ENCODE measurements at regions not wholly inside any gene's neighbourhood (a gene's known extent, or its start where the extent isn't known, plus 50 kb on each side); places are given as distances from the start of the nearest gene placed in this dataset.

- no peak for DNase-seq (ENCODE audit: low spot score)
Observed at GRCh38 chr14:103207388-103208072, 84.3 kb downstream of the TNFAIP2 start.

- DNase-seq (ENCODE audit: low spot score): no peak
Observed at GRCh38 chr14:103209054-103209453, 85.8 kb downstream of the TNFAIP2 start.

GRCh38 chr14:103209506-103209905 lies 86.2 kb downstream of the TNFAIP2 start:
- DNase-seq (ENCODE audit: low spot score): no peak

DNA sequence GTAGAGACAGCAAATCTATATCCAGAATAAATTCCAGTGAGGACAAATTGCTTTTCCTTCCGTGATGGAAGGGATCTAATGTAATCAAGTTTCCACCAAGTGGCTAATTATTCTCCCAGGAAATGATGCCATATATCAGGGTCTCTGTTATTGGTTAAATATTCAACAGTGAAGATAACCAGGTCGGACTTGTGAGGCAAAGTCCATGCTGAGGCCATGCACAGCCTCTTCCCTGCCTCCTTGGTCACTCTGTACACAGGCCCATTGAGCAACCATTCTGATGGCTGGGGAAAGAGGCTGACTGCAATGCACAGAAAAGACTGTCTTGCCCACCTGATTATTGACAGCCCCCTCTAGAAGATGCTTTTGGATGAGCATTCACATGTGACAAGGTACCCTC lies 90.1 kb downstream of the TNFAIP2 start:
- DNase-seq (ENCODE audit: low spot score): no peak

GRCh38 chr14:103214461-103214958 lies 91.2 kb downstream of the TNFAIP2 start:
- no peak for DNase-seq (ENCODE audit: low spot score)

GRCh38 chr14:103216399-103216798 lies 93.1 kb downstream of the TNFAIP2 start:
- no peak for DNase-seq (ENCODE audit: low spot score)

DNA sequence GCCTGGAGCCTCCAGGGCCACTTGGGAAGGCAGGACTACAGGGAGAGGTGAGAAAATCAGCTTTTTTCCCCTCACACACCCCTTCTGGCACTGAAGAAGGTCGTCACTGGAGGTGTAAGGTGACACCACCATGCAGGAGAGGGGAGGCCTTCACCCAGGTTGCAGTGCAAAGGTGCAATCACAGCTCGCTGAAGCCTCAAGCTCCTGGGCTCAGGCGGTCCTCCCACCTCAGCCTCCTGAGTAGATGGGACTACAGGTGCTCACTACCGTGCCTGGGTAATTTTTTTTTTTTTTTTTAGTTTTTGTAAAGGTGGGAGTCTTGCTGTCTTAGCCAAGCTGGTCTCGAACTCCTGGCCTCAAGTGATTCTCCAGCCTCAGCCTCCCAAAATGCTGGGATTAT lies 93.6 kb downstream of the TNFAIP2 start:
- DNase-seq (ENCODE audit: low spot score): no peak

- no peak for DNase-seq (ENCODE audit: low spot score)
Observed at GRCh38 chr14:103217538-103217937, 94.3 kb downstream of the TNFAIP2 start.

DNA sequence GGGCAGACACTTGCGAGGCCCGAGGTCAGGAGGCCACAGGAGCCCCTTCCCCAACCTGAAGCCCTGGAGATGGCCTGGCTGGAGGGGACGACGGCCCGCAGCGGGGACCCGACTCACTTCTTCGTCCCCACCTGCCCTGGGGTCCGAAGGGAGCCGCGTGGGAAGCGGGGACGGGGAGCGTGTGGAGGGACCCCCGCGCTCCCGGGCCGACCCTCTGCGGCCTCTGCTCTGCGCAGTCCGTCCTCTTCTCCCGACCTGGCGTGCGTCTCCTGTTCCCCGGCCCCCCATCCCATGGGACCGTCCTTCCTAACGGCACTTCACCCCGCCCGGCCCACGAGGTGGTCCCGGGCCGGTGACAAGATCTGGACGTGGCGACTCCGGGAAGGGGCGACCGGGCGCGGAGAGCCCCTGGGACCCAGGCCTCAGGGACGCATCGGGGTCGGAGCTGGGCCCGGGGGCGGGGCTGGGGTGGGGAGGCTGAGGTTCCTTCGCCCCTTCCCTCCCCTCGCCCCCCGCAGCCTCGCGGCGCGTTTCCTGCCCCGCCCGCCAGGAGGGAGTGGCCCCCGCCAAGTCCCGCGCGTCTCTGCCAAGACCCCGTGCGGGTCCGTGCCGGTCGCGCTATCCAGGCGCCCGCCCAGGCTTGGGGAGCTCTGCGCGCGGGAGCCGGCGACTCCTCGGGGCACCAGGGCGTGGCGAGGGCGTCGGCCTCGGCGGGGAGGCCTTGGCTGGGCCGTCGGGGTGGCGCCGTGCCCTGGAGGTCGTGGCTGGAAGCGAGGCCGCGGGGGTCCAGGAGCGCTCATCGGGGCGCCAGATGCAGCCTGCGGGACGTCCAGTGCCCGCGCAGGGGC lies 97.1 kb downstream of the TNFAIP2 start:
- no peak for DNase-seq (ENCODE audit: low spot score)

DNA sequence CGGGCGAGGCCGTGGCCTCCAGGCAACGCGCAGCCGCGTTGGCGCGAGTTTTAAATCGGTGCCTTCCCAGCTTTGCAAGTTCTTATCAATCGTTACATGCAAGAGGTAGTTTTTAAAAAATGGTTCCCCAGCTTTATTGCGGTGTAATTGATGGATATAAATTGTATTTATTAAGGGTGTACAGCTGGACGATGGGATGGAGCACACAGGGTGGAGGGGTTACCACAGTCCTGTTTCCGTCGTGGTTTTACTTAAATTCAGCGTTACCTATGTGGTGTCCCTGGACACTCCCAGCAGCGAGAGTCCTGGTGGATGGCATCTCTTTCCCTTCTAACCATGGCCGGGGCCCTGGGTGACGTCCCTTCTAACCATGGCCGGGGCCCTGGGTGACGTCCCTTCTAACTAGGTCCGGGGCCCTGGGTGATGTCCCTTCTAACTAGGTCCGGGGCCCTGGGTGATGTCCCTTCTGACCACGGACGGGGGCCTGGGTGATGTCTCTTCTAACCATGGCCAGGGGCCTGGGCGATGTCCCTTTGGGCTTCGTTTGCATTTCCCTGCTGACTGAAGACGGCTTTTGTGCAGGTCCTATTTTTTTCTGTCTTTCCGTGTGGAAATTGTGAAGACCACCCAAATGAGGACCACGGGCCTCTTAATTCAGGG lies 97.9 kb downstream of the TNFAIP2 start:
- DNase-seq (ENCODE audit: low spot score): no peak

DNA sequence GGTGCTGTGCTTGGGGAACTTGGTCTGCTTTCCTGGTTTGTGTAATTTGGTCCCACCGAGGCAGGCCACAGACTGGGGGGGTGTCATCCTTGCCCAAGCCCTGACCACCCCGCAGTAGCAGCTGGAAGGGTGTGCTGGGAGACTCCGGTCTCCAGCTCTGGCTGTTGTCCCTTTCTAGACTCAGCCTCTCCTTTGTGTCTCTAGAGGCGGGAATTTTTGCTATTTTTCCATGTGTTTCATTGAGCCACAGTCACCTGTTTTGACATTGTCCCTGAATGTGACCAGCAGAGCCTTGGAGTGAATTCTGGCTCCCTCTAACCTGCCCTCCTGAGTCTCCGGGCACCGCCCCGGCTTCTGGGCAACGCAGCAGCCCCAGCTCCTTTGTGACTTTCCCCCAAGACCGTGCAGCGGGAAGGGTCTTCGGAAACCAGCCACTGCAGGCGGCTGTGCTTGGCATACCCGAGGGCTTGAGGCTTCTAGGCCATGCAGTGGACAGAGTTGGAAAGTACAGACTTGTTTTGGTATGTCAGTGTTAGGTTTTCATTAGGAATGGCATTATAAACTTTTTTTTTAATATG lies 98.6 kb downstream of the TNFAIP2 start:
- no peak for DNase-seq (ENCODE audit: low spot score)

GRCh38 chr14:103223818-103224352 lies 100.6 kb downstream of the TNFAIP2 start:
- no peak for DNase-seq (ENCODE audit: low spot score)

GRCh38 chr14:103225062-103225461 lies 101.8 kb downstream of the TNFAIP2 start:
- DNase-seq (ENCODE audit: low spot score): no peak

DNA sequence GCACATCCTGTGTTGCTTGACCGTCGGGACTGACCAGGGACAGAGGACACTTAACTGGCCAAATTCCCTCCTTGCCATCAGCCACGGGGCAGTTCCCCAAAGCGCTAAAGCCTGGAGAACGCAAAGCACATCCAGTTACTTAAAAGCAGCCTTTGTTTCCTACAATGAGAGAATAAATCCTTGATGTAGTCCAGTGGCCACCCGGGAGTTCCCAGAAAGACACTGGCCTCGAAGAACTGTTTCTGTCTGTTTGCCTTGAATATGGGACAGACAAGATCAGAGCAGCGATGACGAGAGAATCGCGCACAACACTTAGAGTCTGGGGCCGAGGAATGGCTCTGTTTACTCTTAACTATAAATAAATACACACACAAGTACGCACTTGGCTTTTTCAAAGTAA lies 102.2 kb downstream of the TNFAIP2 start:
- DNase-seq (ENCODE audit: low spot score): no peak

DNA sequence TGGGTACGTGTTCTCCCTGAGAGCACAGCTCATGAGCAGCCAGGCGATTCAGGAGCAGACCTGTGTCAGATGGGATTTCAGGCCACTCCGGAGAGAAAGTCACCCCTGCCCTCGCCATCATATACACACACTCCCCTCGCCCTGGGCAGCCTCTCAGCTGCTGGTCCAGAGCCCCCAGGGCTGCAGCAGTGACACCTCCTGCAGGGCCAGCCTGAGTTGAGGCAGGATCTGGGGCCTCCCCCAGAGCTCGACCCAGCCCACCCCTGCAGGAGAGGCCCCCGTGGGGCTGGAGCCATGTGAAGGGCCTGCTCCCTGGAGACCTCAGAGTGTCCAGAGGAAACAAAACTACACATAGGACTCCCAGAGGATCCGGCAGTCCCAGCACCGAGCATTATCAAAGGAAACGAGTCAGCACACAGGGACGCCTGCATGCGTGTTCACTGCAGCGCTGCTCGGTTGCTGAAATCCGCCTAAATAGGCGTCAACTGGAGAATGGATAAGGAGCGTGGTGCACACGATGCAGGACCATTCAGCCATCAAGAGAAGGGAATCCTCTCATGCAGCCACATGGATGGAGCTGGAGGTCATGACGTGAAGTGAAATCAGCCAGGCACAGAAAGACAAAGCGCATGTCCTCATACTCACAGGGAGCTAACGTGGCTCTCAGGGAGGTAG lies 104.0 kb downstream of the TNFAIP2 start:
- DNase-seq (ENCODE audit: low spot score): no peak

DNA sequence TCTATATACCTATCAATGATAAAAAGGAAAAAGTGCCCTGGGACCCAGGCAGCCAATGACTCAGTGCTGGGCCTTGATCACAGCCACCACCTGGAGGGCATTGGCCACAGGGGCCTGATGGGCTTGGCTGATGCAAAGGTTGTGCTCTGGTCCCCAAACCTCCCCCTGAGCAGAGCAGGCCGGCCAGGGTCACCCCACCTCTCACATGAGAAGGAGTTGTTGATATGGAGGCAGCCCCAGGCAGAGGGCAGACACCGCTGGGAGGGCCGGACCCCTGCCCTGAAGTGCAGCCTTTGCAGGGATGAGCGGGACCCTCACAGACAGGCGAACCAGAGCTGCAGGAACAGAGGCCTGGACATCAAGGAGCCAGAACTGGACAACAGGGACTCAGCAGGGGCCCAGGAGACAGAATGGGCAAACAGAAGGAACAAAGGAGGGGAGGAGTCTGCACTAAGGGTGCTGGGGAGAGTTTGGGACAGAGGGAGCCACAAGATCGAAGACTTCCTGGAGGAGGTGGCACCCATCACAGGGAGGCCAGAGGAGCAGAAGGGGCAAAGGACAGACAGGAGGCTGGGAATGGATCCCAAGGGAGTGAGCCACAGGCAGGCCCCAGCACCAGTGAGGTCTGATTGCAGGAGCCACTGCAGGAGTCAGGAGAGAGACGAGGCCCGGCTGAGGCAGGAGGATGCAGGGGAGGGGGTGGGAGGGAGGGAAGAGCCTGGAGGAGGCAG lies 105.0 kb downstream of the TNFAIP2 start:
- DNase-seq (ENCODE audit: low spot score): no peak

DNA sequence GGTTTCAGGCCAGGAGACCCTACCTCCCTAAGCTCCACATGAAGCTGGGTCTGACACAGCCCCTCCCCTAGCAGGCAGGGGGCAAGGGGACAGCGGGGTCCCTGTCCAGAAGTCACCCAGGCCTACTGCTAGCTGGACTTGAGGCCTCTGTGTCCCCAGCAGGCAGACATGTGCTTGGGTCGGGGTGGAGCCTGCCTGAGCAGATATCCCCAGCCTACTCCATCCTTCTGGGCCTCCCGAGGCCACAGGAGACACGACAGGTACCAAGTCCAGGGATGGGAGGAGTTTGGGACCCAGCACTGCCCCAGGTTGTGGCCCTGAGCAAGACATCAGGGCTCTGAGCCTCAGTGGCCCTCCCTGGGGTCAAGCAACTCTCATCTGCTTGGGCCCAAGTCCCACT lies 105.2 kb upstream of the EIF5 start:
- no peak for DNase-seq (ENCODE audit: low spot score)

DNA sequence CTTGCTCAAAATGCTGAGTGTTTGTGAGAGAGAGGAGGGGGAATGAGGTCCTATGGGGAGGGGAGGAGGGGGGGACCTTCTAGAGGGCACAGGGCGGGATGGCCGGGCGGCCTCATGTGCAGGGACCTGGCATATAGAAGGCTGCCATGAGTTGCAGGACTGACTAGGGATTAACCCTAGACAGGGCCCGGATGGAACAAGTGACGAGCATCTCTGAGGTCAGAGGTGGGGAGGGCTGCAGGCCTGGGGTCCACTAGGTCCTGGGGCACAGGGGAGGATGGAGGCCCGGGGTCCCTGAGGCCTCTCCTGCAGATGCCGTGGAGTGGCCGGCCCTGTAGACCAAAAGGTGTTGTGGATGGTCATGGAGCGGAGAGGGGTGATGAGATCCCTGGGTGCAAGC lies 104.0 kb upstream of the EIF5 start:
- no peak for DNase-seq (ENCODE audit: low spot score)

DNA sequence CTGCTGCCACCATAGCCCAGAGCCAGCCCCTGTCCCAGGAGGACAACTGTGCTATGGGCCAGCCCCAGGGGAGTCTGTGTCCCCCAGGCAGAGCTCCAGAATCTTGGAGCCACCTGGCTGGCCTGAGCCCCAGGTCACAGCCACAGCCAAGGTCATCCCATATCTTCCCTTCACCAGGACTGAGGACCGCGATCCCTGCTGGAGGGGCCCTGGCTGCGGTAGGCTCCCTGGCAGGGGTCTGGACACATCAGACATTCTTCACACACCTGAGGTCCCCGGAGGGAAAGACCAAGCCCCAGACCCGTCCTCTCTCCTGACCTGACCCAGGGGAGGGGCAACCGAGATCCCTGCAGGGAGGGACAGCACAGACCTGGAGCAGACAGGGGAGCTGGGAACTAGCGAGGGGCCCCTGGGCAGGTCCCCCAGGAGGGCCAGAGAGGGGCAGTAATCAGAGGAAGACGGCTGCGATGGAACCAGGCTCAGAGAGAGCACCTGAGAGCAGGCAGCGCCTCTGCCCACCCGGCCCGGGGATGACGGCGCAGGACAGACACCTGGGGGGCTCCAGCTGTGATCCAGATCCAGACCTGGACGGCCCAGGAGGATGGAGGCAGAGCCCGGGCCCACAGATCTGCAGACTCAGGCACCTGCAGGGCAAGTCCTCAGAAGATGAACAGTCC lies 103.2 kb upstream of the EIF5 start:
- no peak for DNase-seq (ENCODE audit: low spot score)

DNA sequence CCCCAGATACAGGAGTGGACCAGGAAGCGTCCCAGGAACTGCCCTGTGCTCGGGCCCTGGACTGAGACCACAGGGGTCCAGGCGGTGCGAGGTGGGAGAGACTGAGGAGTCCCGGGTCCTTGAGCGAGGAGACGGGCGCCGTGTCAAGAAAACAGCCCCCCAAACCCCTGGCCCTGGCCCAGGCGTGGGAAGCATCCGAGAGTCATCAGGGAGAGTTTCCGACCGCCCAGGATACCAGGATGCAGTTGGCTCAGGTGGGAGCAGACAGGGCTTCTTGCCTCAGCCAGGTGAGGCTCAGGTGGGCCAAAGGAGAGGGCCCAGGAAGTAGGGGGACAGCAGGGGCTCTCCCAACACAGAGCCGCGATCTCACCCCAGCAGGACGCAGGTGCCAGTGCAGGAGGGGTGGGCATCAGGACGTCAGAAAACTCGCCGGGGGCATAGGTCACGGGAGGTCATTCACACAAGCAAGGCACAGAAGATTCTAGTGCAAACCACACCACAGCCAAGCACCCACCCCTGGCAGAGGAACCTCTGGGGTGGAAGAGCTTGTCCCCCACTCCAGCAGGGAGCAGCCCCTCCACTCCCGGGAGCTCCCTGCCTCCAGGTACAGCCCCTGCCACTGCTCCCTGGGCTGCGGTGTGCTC lies 102.5 kb upstream of the EIF5 start:
- no peak for DNase-seq (ENCODE audit: low spot score)
